Psoas muscle (tissue), 7 donors: ENCODE measurements at regions not wholly inside any gene's neighbourhood (a gene's known extent, or its start where the extent isn't known, plus 50 kb on each side); places are given as distances from the start of the nearest gene placed in this dataset.
"Not testable (repeated sequence)": the region's sequence is repeated elsewhere in the genome, so short reads cannot be mapped to it uniquely, and the experiment has no call there.

Experiments used
- ATAC-seq, 4 donors: fragments of 200-7000 bp; cut with Tn5 transposase; one replicate each; pipeline ENCODE4 v1.9.1; 2020; ENCODE audit warnings: moderate library complexity in 3 of 4, mild to moderate bottlenecking in 2 of 4
- DNase-seq, 2 donors: peaks; one replicate each; pipeline ENCODE4 v3.0.0-alpha.2; 2020
- H3K27ac ChIP-seq: fragments of 200-600 bp; one replicate; pipeline ENCODE4 v1.8.0; 2022
- H3K27me3 ChIP-seq, 3 donors: fragments of 200-600 bp in 1 of 3; one replicate each; pipeline versions ENCODE4 v1.6.1 to v1.8.0; 2013 to 2022; ENCODE audit warnings: low read length in 2 of 3, mild to moderate bottlenecking in 2 of 3, moderate library complexity in 1 of 3; ENCODE audit not compliant: insufficient read depth in 3 of 3
- H3K36me3 ChIP-seq, 2 donors: fragments of 200-600 bp in 1 of 2; one replicate each; pipeline versions ENCODE4 v1.6.1 to v1.8.0; 2013 to 2022; ENCODE audit warnings: low read depth in 1 of 2, mild to moderate bottlenecking in 1 of 2, moderate library complexity in 1 of 2; ENCODE audit not compliant: insufficient read depth in 1 of 2
- H3K4me1 ChIP-seq: fragments of 200-600 bp; one replicate; pipeline ENCODE4 v1.8.0; 2022
- H3K4me3 ChIP-seq: fragments of 200-600 bp; one replicate; pipeline ENCODE4 v1.8.0; 2022; ENCODE audit warnings: mild to moderate bottlenecking
- H3K9me3 ChIP-seq: fragments of 200-600 bp; one replicate; pipeline ENCODE4 v1.8.0; 2022
- CTCF ChIP-seq: fragments of 200-600 bp; IDR thresholded peaks from one replicate; pipeline ENCODE4 v1.8.0; 2022; ENCODE audit warnings: antibody characterized with exemption
- WGBS, 3 donors: extraction: QIAGEN DNeasy Blood & Tissue Kit; methylation state at CpG; one replicate each; pipeline versions ENCODE4 v1.1.6 to v1.1.7; 2013; 5-methylcytosine and 5-hydroxymethylcytosine counted together
- intact Hi-C, 2 donors: fragments of 100-400 bp; cut with DNase I; formaldehyde crosslinking; loops; one replicate each; pipeline versions ENCODE4 v1.11.0 to v1.14.2; 2022
- donor health status: healthy with polysubstance abuse.
- donor health status: DM: no; HTN: no; CAD: no; lungs with moderate emphysema.
- donor health status: Bipolar disorder and iron deficiency.
- donor health status: healthy.
- donor health status: DM: yes; HTN: yes; CAD: no.
- donor health status: DM: no; HTN: no; CAD: no.
- donor health status: DM: yes; HTN: yes; CAD: no.

DNA sequence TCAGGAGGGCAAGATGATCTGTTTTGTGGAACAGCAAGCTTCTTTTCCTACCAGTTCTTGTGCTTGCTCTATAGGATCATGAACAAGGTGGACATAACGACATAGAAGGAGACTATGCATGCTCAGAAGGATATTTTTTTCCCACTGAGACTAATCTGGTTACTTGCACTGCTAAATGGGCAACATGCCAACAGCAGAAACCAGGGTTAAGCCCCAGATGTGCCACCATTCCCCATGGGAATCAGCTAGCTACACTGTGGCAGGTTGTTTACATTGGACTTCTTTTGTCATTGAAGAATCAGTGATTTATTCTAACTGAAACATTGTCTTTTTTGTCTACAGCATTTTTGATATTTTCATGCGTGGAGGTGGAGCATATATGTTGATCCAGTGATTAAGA lies 165.6 kb downstream of the C4orf33 start:
- H3K27me3 ChIP-seq, result peaks cover 0 to 3% (median 0%) of the 10 kb centered on the region in 3 donors
- no peaks in the 10 kb centered on the region for H3K36me3 ChIP-seq
- no peaks in the 10 kb centered on the region for H3K4me1 ChIP-seq
- ATAC-seq (no peak), DNase-seq (no peak)
- 60 to 64% (median 62%) methylated on average over 2 of the region's 2 CpGs for WGBS, 3 donors
- H3K9me3 ChIP-seq, result no peaks in the 10 kb centered on the region
- no peak overlapping the region for H3K4me3 ChIP-seq
- no peak for TF ChIP-seq CTCF
- intact Hi-C loops, result no loop called here
- no peak overlapping the region for H3K27ac ChIP-seq

- no peak overlapping the region for H3K27ac ChIP-seq
- intact Hi-C loops, result no loop called here
- H3K4me1 ChIP-seq, result no peaks in the 10 kb centered on the region
- H3K4me3 ChIP-seq, result no peak overlapping the region
- DNase-seq (no peak), ATAC-seq (no peak)
- no peaks in the 10 kb centered on the region for H3K36me3 ChIP-seq
- 92 to 95% (median 93%) methylated on average over 1 of the region's 1 CpG for WGBS, 3 donors
- no peak for TF ChIP-seq CTCF
- H3K27me3 ChIP-seq, result peaks cover 0 to 3% (median 0%) of the 10 kb centered on the region in 3 donors
- no peaks in the 10 kb centered on the region for H3K9me3 ChIP-seq
These were observed 168.2 kb downstream of the C4orf33 start for GRCh38 chr4:129264008-129264657.

GRCh38 chr4:129278868-129279267 lies 182.9 kb downstream of the C4orf33 start:
- TF ChIP-seq CTCF, result no peak
- Histone ChIP-seq H3K36me3 (no peaks in the 10 kb centered on the region), H3K27ac (no peak overlapping the region), H3K9me3 (no peaks in the 10 kb centered on the region), H3K27me3 (no peaks in the 10 kb centered on the region), H3K4me1 (no peaks in the 10 kb centered on the region), H3K4me3 (no peak overlapping the region)
- DNase-seq, result no peak
- intact Hi-C loops, result no loop called here
- WGBS, 3 donors, result 67 to 84% (median 81%) methylated on average over 1 of the region's 1 CpG
- ATAC-seq, result no peak

- DNase-seq, result no peak
- intact Hi-C loops, result loop anchor here in 1 of 2 donors (10.0 kb wide), 1 partner anchor 883 kb away; no protein-coding TSS in a partner anchor
These were observed 186.3 kb downstream of the C4orf33 start for GRCh38 chr4:129282293-129282692.

DNA sequence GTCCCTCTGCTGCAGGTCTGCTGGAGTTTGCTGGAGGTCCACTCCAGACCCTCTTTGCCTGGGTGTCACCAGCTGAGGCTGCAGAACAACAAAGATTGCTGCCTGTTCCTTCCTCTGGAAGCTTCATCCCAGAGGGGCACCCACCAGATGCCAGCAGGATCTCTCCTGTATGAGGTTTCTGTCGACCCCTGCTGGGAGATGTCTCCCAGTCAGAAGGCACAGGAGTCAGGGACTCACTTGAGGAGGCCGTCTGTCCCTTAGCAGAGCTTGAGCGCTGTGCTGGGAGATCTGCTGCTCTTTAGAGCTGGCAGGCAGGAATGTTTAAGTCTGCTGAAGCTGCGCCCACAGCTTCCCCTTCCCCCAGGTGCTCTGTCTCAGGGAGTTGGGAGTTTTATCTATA lies 196.2 kb downstream of the C4orf33 start:
- H3K27ac ChIP-seq, H3K4me3 ChIP-seq, intact Hi-C loops, H3K4me1 ChIP-seq, H3K36me3 ChIP-seq, DNase-seq, ATAC-seq, H3K27me3 ChIP-seq, H3K9me3 ChIP-seq: not testable (repeated sequence)
- WGBS, 3 donors, result 62 to 78% (median 75%) methylated on average over 4 of the region's 4 CpGs

More at GRCh38 chr4:129282293-129282692, 186.3 kb downstream of the C4orf33 start:
- Histone ChIP-seq H3K36me3 (no peaks in the 10 kb centered on the region), H3K4me1 (no peaks in the 10 kb centered on the region), H3K27me3 (no peaks in the 10 kb centered on the region), H3K27ac (no peak overlapping the region), H3K4me3 (no peak overlapping the region), H3K9me3 (no peaks in the 10 kb centered on the region)
- ATAC-seq, result no peak
- no peak for TF ChIP-seq CTCF
